ENCODE measurements at regions not wholly inside any gene's neighbourhood (a gene's known extent, or its start where the extent isn't known, plus 50 kb on each side); places are given as distances from the start of the nearest gene placed in this dataset.

- TF ChIP-seq CTCF (IDR thresholded peaks at IDR 0.05; ENCODE audit: low read depth, low read length) (no peak), EZH2phosphoT487 (IDR thresholded peaks at IDR 0.05; ENCODE audit: low read depth) (no peak)
These were observed 166.2 kb upstream of the ROBO2 start for GRCh38 chr3:76873532-76874242.

All from OCI-LY3 (cell line).